Nephron (organoid): ENCODE measurements at regions not wholly inside any gene's neighbourhood (a gene's known extent, or its start where the extent isn't known, plus 50 kb on each side); places are given as distances from the start of the nearest gene placed in this dataset.
A peak's percentile ranks its signal among the peaks of the same experiment; 100 is the strongest.

Experiments used
- H3K27ac Mint-ChIP-seq, 3 experiments: 2 replicates each; pipeline ENCODE4 v1.8.0; 2020; ENCODE audit warnings: mixed read lengths in 3 of 3, mild to moderate bottlenecking in 2 of 3, moderate library complexity in 1 of 3
- H3K27me3 Mint-ChIP-seq: 2 replicates; pipeline ENCODE4 v1.8.0; 2021; ENCODE audit warnings: low read depth, mild to moderate bottlenecking, moderate library complexity, mixed read lengths
- H3K36me3 Mint-ChIP-seq: 2 replicates; pipeline ENCODE4 v1.8.0; 2020; ENCODE audit warnings: low read depth, mixed read lengths
- H3K4me1 Mint-ChIP-seq: 2 replicates; pipeline ENCODE4 v1.8.0; 2020; ENCODE audit warnings: mixed read lengths
- H3K4me3 Mint-ChIP-seq, 3 experiments: 2 replicates each; pipeline ENCODE4 v1.8.0; 2020; ENCODE audit warnings: mild to moderate bottlenecking in 3 of 3, mixed read lengths in 3 of 3, moderate library complexity in 2 of 3
- H3K9me3 Mint-ChIP-seq: 2 replicates; pipeline ENCODE4 v1.8.0; 2020; ENCODE audit warnings: mixed read lengths
- CTCF ChIP-seq, 3 experiments: fragments of 200-600 bp; sonication (generic); IDR thresholded peaks; one replicate each; pipeline ENCODE4 v1.5.0; 2021; ENCODE audit warnings: antibody characterized with exemption in 3 of 3; ENCODE audit not compliant: unreplicated experiment in 3 of 3

- no peak for TF ChIP-seq CTCF (IDR thresholded peaks at IDR 0.05; ENCODE audit: unreplicated experiment in 3 of 3)
- Mint-ChIP-seq H3K4me1 (peaks cover 21% of the 10 kb centered on the region), H3K27ac (peak overlapping the region in 2 of 3 experiments; percentile 37 to 64), H3K36me3 (no peaks in the 10 kb centered on the region), H3K4me3 (no peak overlapping the region), H3K9me3 (no peaks in the 10 kb centered on the region), H3K27me3 (no peaks in the 10 kb centered on the region)
Measured at GRCh38 chr4:71288875-71289274, 49.9 kb upstream of the SLC4A4 start.
